ENCODE measurements at regions not wholly inside any gene's neighbourhood (a gene's known extent, or its start where the extent isn't known, plus 50 kb on each side); places are given as distances from the start of the nearest gene placed in this dataset.
"Not testable (repeated sequence)": the region's sequence is repeated elsewhere in the genome, so short reads cannot be mapped to it uniquely, and the experiment has no call there.

GRCh38 chr17:26936645-26937044 is 357.3 kb upstream of the WSB1 start:
- DNase-seq, result not testable (repeated sequence)

GRCh38 chr17:26937750-26938322 is 356.1 kb upstream of the WSB1 start:
- not testable (repeated sequence) for DNase-seq

- DNase-seq, result not testable (repeated sequence)
These were observed 354.2 kb upstream of the WSB1 start for GRCh38 chr17:26939755-26940154.

GRCh38 chr17:26940587-26940986 is 353.3 kb upstream of the WSB1 start:
- DNase-seq, result not testable (repeated sequence)

- DNase-seq, result no peak
These were observed 331.4 kb upstream of the WSB1 start for GRCh38 chr17:26962255-26963162.

GRCh38 chr17:26963163-26963503 is 330.8 kb upstream of the WSB1 start:
- no peak for DNase-seq

GRCh38 chr17:26965898-26966624 is 327.9 kb upstream of the WSB1 start:
- DNase-seq, result not testable (repeated sequence)

- not testable (repeated sequence) for DNase-seq
These were observed 327.2 kb upstream of the WSB1 start for GRCh38 chr17:26966625-26967179.

- DNase-seq, result not testable (repeated sequence)
These were observed 312.0 kb upstream of the WSB1 start for GRCh38 chr17:26981845-26982425.

GRCh38 chr17:26982563-26982962 is 311.4 kb upstream of the WSB1 start:
- DNase-seq, result not testable (repeated sequence)

GRCh38 chr17:26987851-26988250 is 306.1 kb upstream of the WSB1 start:
- not testable (repeated sequence) for DNase-seq

GRCh38 chr17:26994648-26995047 is 299.3 kb upstream of the WSB1 start:
- not testable (repeated sequence) for DNase-seq

- DNase-seq, result not testable (repeated sequence)
These were observed 297.6 kb upstream of the WSB1 start for GRCh38 chr17:26996146-26996916.

- not testable (repeated sequence) for DNase-seq
These were observed 286.0 kb upstream of the WSB1 start for GRCh38 chr17:27007734-27008531.

GRCh38 chr17:27009087-27009486 is 284.8 kb upstream of the WSB1 start:
- no peak for DNase-seq

GRCh38 chr17:27010138-27010537 is 283.8 kb upstream of the WSB1 start:
- not testable (repeated sequence) for DNase-seq

GRCh38 chr17:27030552-27030951 is 263.4 kb upstream of the WSB1 start:
- DNase-seq, result not testable (repeated sequence)

GRCh38 chr17:27038676-27039075 is 255.2 kb upstream of the WSB1 start:
- no peak for DNase-seq

GRCh38 chr17:27045039-27045438 is 248.9 kb upstream of the WSB1 start:
- not testable (repeated sequence) for DNase-seq

GRCh38 chr17:27049104-27049784 is 244.7 kb upstream of the WSB1 start:
- no peak for DNase-seq

- DNase-seq, result no peak
These were observed 228.3 kb upstream of the WSB1 start for GRCh38 chr17:27065588-27065987.

Data from NCI-H1048 (cell line).